ENCODE measurements at regions not wholly inside any gene's neighbourhood (a gene's known extent, or its start where the extent isn't known, plus 50 kb on each side); places are given as distances from the start of the nearest gene placed in this dataset.

DNA sequence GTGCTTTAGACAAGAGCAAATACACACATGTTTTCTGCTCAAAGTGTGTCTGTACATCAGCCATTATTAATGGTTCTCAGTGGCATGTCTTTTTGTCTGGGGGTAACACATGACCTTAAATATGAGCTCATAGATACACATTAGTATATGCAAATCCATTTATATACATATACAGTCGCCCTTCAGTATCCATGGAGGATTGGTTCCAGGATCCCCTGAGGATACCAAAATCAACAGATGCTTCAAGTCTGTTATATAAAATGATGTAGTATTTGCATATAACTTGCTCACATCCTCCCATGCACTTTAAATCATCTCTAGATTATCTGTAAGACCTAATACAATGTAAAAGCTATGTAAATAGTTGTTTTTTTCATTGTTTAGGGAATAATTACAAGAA lies 298.1 kb downstream of the OLFM4 start:
- no peak for TF ChIP-seq CTCF (optimal IDR thresholded peaks at IDR 0.05 in 1 of 3, IDR thresholded peaks at IDR 0.05 in 1 of 3, conservative IDR thresholded peaks at IDR 0.05 in 1 of 3; ENCODE audit: extremely low read depth in 1 of 3, insufficient read depth in 2 of 3, low read length in 3 of 3)
- no peak for TF ChIP-seq EZH2 (IDR thresholded peaks at IDR 0.05; ENCODE audit: low read length)
